ENCODE measurements at regions not wholly inside any gene's neighbourhood (a gene's known extent, or its start where the extent isn't known, plus 50 kb on each side); places are given as distances from the start of the nearest gene placed in this dataset.

DNA sequence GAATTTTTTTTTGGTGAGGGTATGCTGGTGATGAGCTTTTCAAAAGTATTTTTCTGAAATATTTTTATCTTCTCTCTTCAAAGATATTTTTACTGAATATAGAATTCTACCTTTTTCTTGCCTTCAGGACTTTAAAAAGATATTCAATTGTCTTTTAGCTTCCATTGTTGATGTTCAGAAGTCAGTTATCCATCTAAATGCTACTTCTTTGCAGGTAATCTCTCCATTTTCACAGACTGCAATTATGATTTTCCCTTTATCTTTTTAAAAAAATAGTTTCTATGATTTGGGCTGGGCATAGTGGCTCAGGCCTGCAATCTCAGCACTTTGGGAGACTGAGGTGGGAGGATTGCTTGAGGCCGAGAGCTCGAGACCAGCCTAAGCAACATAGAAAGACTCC, 222.4 kb downstream of the IL20RB start:
- peak; percentile 94 for TF ChIP-seq ZNF317 (CRISPR knock-in tag; IDR thresholded peaks at IDR 0.05; ENCODE audit: borderline replicate concordance, low read depth)
- TF ChIP-seq E2F1 (CRISPR knock-in tag; IDR thresholded peaks at IDR 0.05): no peak
- Mint-ChIP-seq H3K4me3 (no peak overlapping the region), H3K9me3 (peaks cover 32% of the 10 kb centered on the region), H3K4me1 (peaks cover 3% of the 10 kb centered on the region; the same call in 1 of the 2 replicates), H3K27me3 (ENCODE audit: low read depth) (no peaks in the 10 kb centered on the region), H3K27ac (no peak overlapping the region), H3K36me3 (peaks cover 5% of the 10 kb centered on the region; the same call in 1 of the 2 replicates)
- POLR2A ChIA-PET: no interaction called here
- CTCF ChIA-PET: interaction anchor here (0.5 to 1.6 kb wide), 2 partner anchors 58 to 168 kb away, joined by 3 read pairs; no protein-coding TSS in a partner anchor
- ATAC-seq (no peak), DNase-seq (ENCODE audit: low spot score) (no peak)

DNA sequence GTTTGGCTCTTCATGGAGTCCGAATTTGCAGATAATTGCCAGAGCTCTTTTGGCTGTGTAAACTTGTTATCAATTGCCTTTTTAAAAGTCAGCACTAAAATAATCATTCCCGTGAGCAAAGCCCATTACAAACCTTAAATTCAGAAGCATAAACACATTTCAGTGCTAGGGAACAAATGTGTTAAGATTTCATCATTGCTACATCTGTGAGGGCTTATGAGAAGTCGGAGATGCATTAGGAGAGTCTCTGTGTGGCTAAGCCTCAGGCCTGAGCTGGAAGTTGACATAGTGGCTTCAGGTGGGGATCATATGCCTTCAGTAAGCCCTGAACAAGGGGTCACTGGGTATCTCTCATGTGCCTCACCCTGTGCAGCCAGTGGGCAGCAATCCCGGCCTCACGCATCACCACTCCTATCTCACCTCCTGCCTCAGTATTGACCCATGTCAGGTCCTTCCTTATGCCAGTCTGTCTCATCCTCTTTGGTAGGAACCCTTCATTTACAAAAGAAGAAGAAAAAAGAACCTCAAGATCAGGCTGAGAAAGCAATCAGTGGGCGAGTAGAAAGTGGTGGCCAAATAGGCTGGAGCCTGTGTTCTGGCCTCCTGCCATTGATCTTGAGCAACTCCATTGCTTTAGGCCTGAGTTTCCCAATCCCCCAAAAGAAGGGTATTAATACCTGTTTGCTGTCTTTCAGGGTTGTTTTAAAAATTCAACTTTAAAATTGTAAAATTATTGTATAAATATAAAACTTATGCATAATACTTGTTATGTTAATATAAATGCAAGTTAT, 233.5 kb downstream of the IL20RB start:
- Mint-ChIP-seq H3K9me3 (no peaks in the 10 kb centered on the region), H3K36me3 (no peaks in the 10 kb centered on the region), H3K27ac (no peak overlapping the region), H3K4me1 (peaks cover 10% of the 10 kb centered on the region), H3K27me3 (ENCODE audit: low read depth) (no peaks in the 10 kb centered on the region), H3K4me3 (no peak overlapping the region)
- DNase-seq (ENCODE audit: low spot score) (no peak), ATAC-seq (no peak)
- CTCF ChIA-PET: no interaction called here
- POLR2A ChIA-PET: no interaction called here
- TF ChIP-seq ARID4B (CRISPR knock-in tag; IDR thresholded peaks at IDR 0.05; ENCODE audit: borderline replicate concordance) (no peak), GTF2I (CRISPR knock-in tag; conservative IDR thresholded peaks at IDR 0.05) (no peak), PREB (CRISPR knock-in tag; IDR thresholded peaks at IDR 0.05; ENCODE audit: borderline replicate concordance) (no peak), SMAD3 (CRISPR knock-in tag; IDR thresholded peaks at IDR 0.05; ENCODE audit: borderline replicate concordance) (no peak), ZNF425 (CRISPR knock-in tag; conservative IDR thresholded peaks at IDR 0.05) (no peak), NFATC4 (CRISPR knock-in tag; IDR thresholded peaks at IDR 0.05) (no peak), ZNF423 (CRISPR knock-in tag; IDR thresholded peaks at IDR 0.05) (no peak), ETV6 (CRISPR knock-in tag; IDR thresholded peaks at IDR 0.05) (no peak), PRDM15 (CRISPR knock-in tag; IDR thresholded peaks at IDR 0.05) (no peak), ATF1 (CRISPR knock-in tag; IDR thresholded peaks at IDR 0.05) (no peak), ZNF317 (CRISPR knock-in tag; IDR thresholded peaks at IDR 0.05; ENCODE audit: borderline replicate concordance, low read depth) (no peak), JUN (CRISPR knock-in tag; IDR thresholded peaks at IDR 0.05) (no peak), TEAD1 (CRISPR knock-in tag; IDR thresholded peaks at IDR 0.05) (no peak), ZNF219 (CRISPR knock-in tag; IDR thresholded peaks at IDR 0.05; ENCODE audit: borderline replicate concordance) (no peak), MXD4 (CRISPR knock-in tag; IDR thresholded peaks at IDR 0.05; ENCODE audit: borderline replicate concordance) (no peak)
- TF ChIP-seq, protein P1, sequence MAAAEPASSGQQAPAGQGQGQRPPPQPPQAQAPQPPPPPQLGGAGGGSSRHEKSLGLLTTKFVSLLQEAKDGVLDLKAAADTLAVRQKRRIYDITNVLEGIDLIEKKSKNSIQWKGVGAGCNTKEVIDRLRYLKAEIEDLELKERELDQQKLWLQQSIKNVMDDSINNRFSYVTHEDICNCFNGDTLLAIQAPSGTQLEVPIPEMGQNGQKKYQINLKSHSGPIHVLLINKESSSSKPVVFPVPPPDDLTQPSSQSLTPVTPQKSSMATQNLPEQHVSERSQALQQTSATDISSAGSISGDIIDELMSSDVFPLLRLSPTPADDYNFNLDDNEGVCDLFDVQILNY (CRISPR knock-in tag; IDR thresholded peaks at IDR 0.05): no peak
- TF ChIP-seq, protein P2, sequence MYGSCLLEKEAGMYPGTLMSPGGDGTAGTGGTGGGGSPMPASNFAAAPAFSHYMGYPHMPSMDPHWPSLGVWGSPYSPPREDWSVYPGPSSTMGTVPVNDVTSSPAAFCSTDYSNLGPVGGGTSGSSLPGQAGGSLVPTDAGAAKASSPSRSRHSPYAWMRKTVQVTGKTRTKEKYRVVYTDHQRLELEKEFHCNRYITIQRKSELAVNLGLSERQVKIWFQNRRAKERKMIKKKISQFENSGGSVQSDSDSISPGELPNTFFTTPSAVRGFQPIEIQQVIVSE (CRISPR knock-in tag; IDR thresholded peaks at IDR 0.05; ENCODE audit: borderline replicate concordance): no peak

All from WTC11 (cell line).